Calu3 (cell line): ENCODE measurements at regions not wholly inside any gene's neighbourhood (a gene's known extent, or its start where the extent isn't known, plus 50 kb on each side); places are given as distances from the start of the nearest gene placed in this dataset.

ENCODE experiments used
- BruUV-seq: library from RNA; stranded (reverse); fragments of 400-500 nt; replicated peaks from 2 replicates; lab custom pipeline; 2021; lab: Mats Ljungman, UMichigan
- CTCF ChIA-PET: fragments of 300-600 bp; sonication (Branson Sonifier 250); formaldehyde crosslinking; loops from one replicate; lab custom pipeline; 2022; ENCODE audit warnings: antibody characterized with exemption; lab: Charles Lee
- DNase-seq: peaks from one replicate; pipeline ENCODE4 v3.0.0; 2022
- H3K27ac Mint-ChIP-seq: one replicate; pipeline ENCODE4 v1.8.0; 2022; ENCODE audit warnings: mixed read lengths; ENCODE audit not compliant: unreplicated experiment
- H3K27me3 Mint-ChIP-seq: one replicate; pipeline ENCODE4 v1.8.0; 2022; ENCODE audit warnings: mixed read lengths; ENCODE audit not compliant: unreplicated experiment
- H3K36me3 Mint-ChIP-seq: one replicate; pipeline ENCODE4 v1.8.0; 2022; ENCODE audit warnings: mild to moderate bottlenecking, moderate library complexity, mixed read lengths; ENCODE audit not compliant: insufficient read depth, unreplicated experiment
- H3K4me1 Mint-ChIP-seq: one replicate; pipeline ENCODE4 v1.8.0; 2022; ENCODE audit warnings: mild to moderate bottlenecking, low read depth, mixed read lengths; ENCODE audit not compliant: unreplicated experiment
- H3K4me3 Mint-ChIP-seq: one replicate; pipeline ENCODE4 v1.8.0; 2022; ENCODE audit warnings: mild to moderate bottlenecking, low read depth, moderate library complexity, mixed read lengths; ENCODE audit not compliant: unreplicated experiment
- H3K9me3 Mint-ChIP-seq: one replicate; pipeline ENCODE4 v1.8.0; 2022; ENCODE audit warnings: low read depth, mixed read lengths; ENCODE audit not compliant: unreplicated experiment
- intact Hi-C: fragments of 100-400 bp; cut with micrococcal nuclease; formaldehyde crosslinking; loops from one replicate; pipeline ENCODE4 v1.10.0; 2022; ENCODE audit not compliant: unreplicated experiment
- TF ChIP-seq, protein P1 (sequence below): fragments of 200-600 bp; IDR thresholded peaks from one replicate; pipeline ENCODE4 v1.8.0; 2022; ENCODE audit warnings: antibody characterized with exemption; ENCODE audit not compliant: unreplicated experiment

DNA sequence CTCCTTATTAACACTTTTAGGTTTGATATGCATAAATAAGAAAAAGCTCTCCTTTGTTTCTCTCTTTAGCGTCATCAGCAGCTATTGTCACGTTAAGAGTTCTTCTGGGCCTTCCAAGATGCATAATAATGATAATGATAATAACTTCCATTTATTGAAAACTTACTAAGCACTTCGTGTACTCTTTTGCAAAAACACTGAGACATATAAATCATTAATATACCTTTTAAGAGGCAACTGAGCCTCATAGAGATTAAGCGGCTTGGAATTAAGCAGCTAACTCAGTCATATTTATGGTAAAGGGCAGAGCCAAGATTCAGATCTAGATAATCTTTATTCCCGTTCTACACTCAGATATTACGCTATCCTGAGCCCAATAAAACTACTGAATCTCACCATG lies 1105.1 kb downstream of the OLFM4 start:
- H3K4me1 Mint-ChIP-seq, result no peaks in the 10 kb centered on the region
- H3K27me3 Mint-ChIP-seq, result no peaks in the 10 kb centered on the region
- no peak overlapping the region for H3K4me3 Mint-ChIP-seq
- CTCF ChIA-PET, result no interaction called here
- no TSS peak for BruUV-seq
- H3K36me3 Mint-ChIP-seq, result no peaks in the 10 kb centered on the region
- TF ChIP-seq, protein P1, sequence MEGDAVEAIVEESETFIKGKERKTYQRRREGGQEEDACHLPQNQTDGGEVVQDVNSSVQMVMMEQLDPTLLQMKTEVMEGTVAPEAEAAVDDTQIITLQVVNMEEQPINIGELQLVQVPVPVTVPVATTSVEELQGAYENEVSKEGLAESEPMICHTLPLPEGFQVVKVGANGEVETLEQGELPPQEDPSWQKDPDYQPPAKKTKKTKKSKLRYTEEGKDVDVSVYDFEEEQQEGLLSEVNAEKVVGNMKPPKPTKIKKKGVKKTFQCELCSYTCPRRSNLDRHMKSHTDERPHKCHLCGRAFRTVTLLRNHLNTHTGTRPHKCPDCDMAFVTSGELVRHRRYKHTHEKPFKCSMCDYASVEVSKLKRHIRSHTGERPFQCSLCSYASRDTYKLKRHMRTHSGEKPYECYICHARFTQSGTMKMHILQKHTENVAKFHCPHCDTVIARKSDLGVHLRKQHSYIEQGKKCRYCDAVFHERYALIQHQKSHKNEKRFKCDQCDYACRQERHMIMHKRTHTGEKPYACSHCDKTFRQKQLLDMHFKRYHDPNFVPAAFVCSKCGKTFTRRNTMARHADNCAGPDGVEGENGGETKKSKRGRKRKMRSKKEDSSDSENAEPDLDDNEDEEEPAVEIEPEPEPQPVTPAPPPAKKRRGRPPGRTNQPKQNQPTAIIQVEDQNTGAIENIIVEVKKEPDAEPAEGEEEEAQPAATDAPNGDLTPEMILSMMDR, result no peak
- peaks cover 27% of the 10 kb centered on the region for H3K9me3 Mint-ChIP-seq
- intact Hi-C loops, result no loop called here
- no peak for DNase-seq
- H3K27ac Mint-ChIP-seq, result no peak overlapping the region

DNA sequence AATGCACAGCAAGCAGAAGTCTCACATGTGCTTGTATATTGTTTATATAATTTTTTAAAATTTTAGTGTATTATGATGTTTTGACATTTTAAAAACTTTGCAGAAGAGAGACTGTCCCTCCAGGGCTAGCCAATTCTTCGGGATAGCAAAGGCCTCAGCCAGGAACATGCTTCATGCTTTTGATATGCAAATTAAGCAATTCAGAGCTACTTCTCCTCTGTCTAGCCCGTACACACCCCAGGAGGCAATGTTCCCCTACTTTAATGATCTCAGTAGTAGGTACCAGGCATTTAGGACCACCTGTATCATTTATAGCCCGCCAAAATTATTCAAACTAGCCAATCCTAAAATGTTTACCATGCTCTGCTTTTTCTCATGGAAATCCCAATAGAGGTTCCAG lies 1116.2 kb downstream of the OLFM4 start:
- TF ChIP-seq, protein P1, result no peak
- no peak for DNase-seq
- no peak overlapping the region for H3K27ac Mint-ChIP-seq
- BruUV-seq, result no TSS peak
- H3K4me3 Mint-ChIP-seq, result no peak overlapping the region
- no peaks in the 10 kb centered on the region for H3K36me3 Mint-ChIP-seq
- H3K4me1 Mint-ChIP-seq, result no peaks in the 10 kb centered on the region
- intact Hi-C loops, result no loop called here
- CTCF ChIA-PET, result no interaction called here
- H3K27me3 Mint-ChIP-seq, result no peaks in the 10 kb centered on the region
- peaks cover 16% of the 10 kb centered on the region for H3K9me3 Mint-ChIP-seq

DNA sequence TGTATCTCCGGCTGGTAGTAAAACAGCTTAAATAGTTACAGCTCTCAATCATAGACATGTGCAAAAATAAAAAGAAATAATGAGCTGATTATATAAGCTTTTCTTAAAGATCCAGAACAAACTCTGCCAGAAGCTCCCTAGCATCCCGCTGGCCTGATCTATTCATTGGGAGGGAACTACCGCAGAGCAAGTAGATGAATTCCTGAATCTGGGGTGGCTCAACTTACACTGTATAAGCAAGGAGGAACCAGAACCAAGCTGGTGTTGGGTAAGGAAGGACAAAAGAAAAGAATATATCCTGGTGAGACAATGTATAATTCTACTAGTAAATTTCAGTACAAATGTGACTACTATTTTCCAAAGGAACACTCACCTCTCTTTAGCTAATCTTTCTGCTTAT lies 1122.2 kb downstream of the OLFM4 start:
- no TSS peak for BruUV-seq
- TF ChIP-seq, protein P1, result no peak
- no peak for DNase-seq
- Mint-ChIP-seq H3K4me3 (no peak overlapping the region), H3K27ac (no peak overlapping the region), H3K4me1 (no peaks in the 10 kb centered on the region), H3K9me3 (peaks cover 9% of the 10 kb centered on the region), H3K27me3 (no peaks in the 10 kb centered on the region), H3K36me3 (no peaks in the 10 kb centered on the region)
- intact Hi-C loops, result no loop called here
- CTCF ChIA-PET, result interaction anchor here (0.6 kb wide), 1 partner anchor 25 kb away, joined by 3 read pairs; no protein-coding TSS in a partner anchor

DNA sequence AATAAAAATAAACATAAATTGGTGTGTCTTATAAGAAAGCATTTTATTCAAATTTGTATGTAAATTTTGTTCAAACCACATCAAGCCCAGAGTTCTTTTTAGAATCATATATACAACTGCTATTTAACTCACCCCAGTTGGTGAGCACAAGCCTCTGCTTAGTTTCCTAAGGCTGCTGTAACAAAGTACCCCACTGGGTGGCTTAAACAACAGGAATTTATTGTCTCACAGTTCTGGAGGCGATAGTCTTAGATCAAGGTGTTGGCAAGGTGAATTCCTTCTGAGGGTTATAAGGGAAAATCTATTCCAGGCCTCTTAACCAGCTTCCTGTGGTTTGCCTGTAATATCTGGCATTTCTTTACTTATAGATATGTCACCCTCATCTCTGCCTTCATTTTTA lies 1133.5 kb downstream of the OLFM4 start:
- no peaks in the 10 kb centered on the region for H3K4me1 Mint-ChIP-seq
- intact Hi-C loops, result no loop called here
- TF ChIP-seq, protein P1, result no peak
- H3K4me3 Mint-ChIP-seq, result no peak overlapping the region
- no peak overlapping the region for H3K27ac Mint-ChIP-seq
- no peaks in the 10 kb centered on the region for H3K27me3 Mint-ChIP-seq
- CTCF ChIA-PET, result no interaction called here
- no TSS peak for BruUV-seq
- peaks cover 4% of the 10 kb centered on the region for H3K9me3 Mint-ChIP-seq
- no peaks in the 10 kb centered on the region for H3K36me3 Mint-ChIP-seq
- no peak for DNase-seq
